K562 (cell line): ENCODE measurements at regions not wholly inside any gene's neighbourhood (a gene's known extent, or its start where the extent isn't known, plus 50 kb on each side); places are given as distances from the start of the nearest gene placed in this dataset.

ENCODE experiments used
- ATAC-seq: fragments of 200-7000 bp; cut with Tn5 transposase; 3 replicates; pipeline ENCODE4 v1.9.1; 2020; ENCODE audit warnings: moderate library complexity
- BruUV-seq: library from RNA; stranded (reverse); fragments of 400-500 nt; replicated peaks from 2 replicates; lab custom pipeline; 2021; lab: Mats Ljungman, UMichigan
- CTCF ChIA-PET: fragments of 300-600 bp; formaldehyde crosslinking; extraction: SDS; loops from one replicate; lab custom pipeline; 2021; ENCODE audit warnings: low intra/inter-chr PET ratio; lab: Yijun Ruan, JAX
- POLR2A ChIA-PET: fragments of 300-600, 350-650 bp; sonication (Branson Sonifier 250); formaldehyde crosslinking; extraction: SDS; loops from one replicate; lab custom pipeline; 2021; ENCODE audit warnings: antibody characterized with exemption, inconsistent platforms; lab: Yijun Ruan, JAX
- DNase-seq, 4 experiments: peaks; one replicate each; pipeline versions ENCODE4 v3.0.0 to v3.0.0-alpha.2; 2011 to 2018; ENCODE audit warnings: low spot score in 3 of 4, mixed read lengths in 3 of 4; ENCODE audit errors: extremely low read depth in 1 of 4
- FAIRE-seq: peaks from 2 replicates; lab custom pipeline; 2011; peaks lifted over from hg19 to GRCh38; lab: Jason Lieb, UNC
- H2AFZ ChIP-seq: 2 replicates; pipeline ENCODE4 v1.6.0; 2011; ENCODE audit warnings: low read depth, low read length, control low read depth, inconsistent platforms
- H3K27ac ChIP-seq: fragments of 200-600 bp; 3 replicates; pipeline ENCODE4 v1.8.0; 2011; ENCODE audit warnings: low read depth, mild to moderate bottlenecking, control low read depth, inconsistent platforms, low read length, moderate library complexity, mixed read lengths; ENCODE audit errors: extremely low read depth
- H3K27me3 ChIP-seq, 2 experiments: fragments of 300-600 bp in 1 of 2; 2 replicates in 1 of 2; 3 replicates in 1 of 2; pipeline versions ENCODE4 v1.6.0 to v1.8.0; 2011; ENCODE audit warnings: inconsistent platforms in 2 of 2, low read length in 2 of 2, mild to moderate bottlenecking in 1 of 2, mixed read lengths in 1 of 2, moderate library complexity in 1 of 2; ENCODE audit not compliant: control insufficient read depth in 2 of 2, insufficient read depth in 2 of 2
- H3K36me3 ChIP-seq: fragments of 300-600 bp; 3 replicates; pipeline ENCODE4 v1.8.0; 2011; ENCODE audit warnings: mild to moderate bottlenecking, low read length, inconsistent platforms; ENCODE audit not compliant: control insufficient read depth, insufficient read depth
- H3K4me1 ChIP-seq, 2 experiments: fragments of 200-600 bp in 1 of 2; replicated peaks in 1 of 2; 2 replicates in 1 of 2; 3 replicates in 1 of 2; pipeline versions ENCODE4 v1.5.1 to v1.8.0; 2011; ENCODE audit warnings: inconsistent platforms in 2 of 2, low read length in 2 of 2, mild to moderate bottlenecking in 1 of 2, mixed read lengths in 1 of 2, moderate library complexity in 1 of 2; ENCODE audit not compliant: control insufficient read depth in 2 of 2, insufficient read depth in 2 of 2
- H3K4me2 ChIP-seq: 2 replicates; pipeline ENCODE4 v1.6.1; 2011; ENCODE audit warnings: low read length, control low read depth, inconsistent platforms, mixed read lengths; ENCODE audit not compliant: insufficient read depth
- H3K4me3 ChIP-seq: fragments of 200-600 bp; sonication (generic), shearing (Covaris generic); 2 replicates; pipeline ENCODE4 v1.5.1; 2016; ENCODE audit warnings: control low read depth, inconsistent platforms
- H3K79me2 ChIP-seq: fragments of 200-600 bp; 3 replicates; pipeline ENCODE4 v1.8.0; 2011; ENCODE audit warnings: low read length, inconsistent platforms; ENCODE audit not compliant: control insufficient read depth, insufficient read depth
- H3K9ac ChIP-seq, 2 experiments: 2 replicates each; pipeline versions ENCODE4 v1.6.0 to v1.6.1; 2011; ENCODE audit warnings: low read depth in 2 of 2, low read length in 2 of 2, control low read depth in 1 of 2, inconsistent platforms in 1 of 2, mild to moderate bottlenecking in 1 of 2, mixed read lengths in 1 of 2; ENCODE audit not compliant: insufficient read depth in 1 of 2
- H3K9me1 ChIP-seq: one replicate; pipeline ENCODE4 v1.6.0; 2011; ENCODE audit warnings: inconsistent platforms, mild to moderate bottlenecking, low read length, moderate library complexity; ENCODE audit not compliant: control insufficient read depth, insufficient read depth
- H3K9me3 ChIP-seq: replicated peaks from 2 replicates; pipeline ENCODE4 v1.5.1; 2011; ENCODE audit warnings: low read depth, low read length, inconsistent platforms; ENCODE audit not compliant: control insufficient read depth, insufficient read depth
- H4K20me1 ChIP-seq: replicated peaks from 2 replicates; pipeline ENCODE4 v1.6.1; 2011; ENCODE audit warnings: low read length, inconsistent platforms, mixed read lengths; ENCODE audit not compliant: control insufficient read depth, insufficient read depth
- ARHGAP35 ChIP-seq: fragments of 450-650 bp; IDR thresholded peaks from 2 replicates; pipeline ENCODE4 v1.6.1; 2018; ENCODE audit not compliant: partially characterized antibody
- CBX8 ChIP-seq: fragments of 200-600 bp; sonication (generic); IDR thresholded peaks from 2 replicates; pipeline ENCODE4 v1.6.1; 2012; ENCODE audit warnings: borderline replicate concordance, mixed run types, low read depth, mild to moderate bottlenecking, moderate library complexity, mixed read lengths, low read length, control low read depth, inconsistent platforms; ENCODE audit not compliant: poor library complexity, severe bottlenecking; ENCODE audit errors: extremely low read depth
- FOXJ2 ChIP-seq: fragments of 200-800 bp; sonication (Bioruptor generic); IDR thresholded peaks from 2 replicates; pipeline ENCODE4 v1.6.1; 2016; ENCODE audit warnings: missing genetic modification characterization, missing compliant biosample characterization
- GATAD2B ChIP-seq: fragments of 450-650 bp; IDR thresholded peaks from 2 replicates; pipeline ENCODE4 v1.6.1; 2017; ENCODE audit warnings: mild to moderate bottlenecking, borderline replicate concordance
- NCOR1 ChIP-seq: fragments of 450-650 bp; IDR thresholded peaks from 2 replicates; pipeline ENCODE4 v1.6.1; 2016; ENCODE audit warnings: mild to moderate bottlenecking, moderate library complexity
- NFE2 ChIP-seq: IDR thresholded peaks from 2 replicates; pipeline ENCODE4 v1.6.1; 2014; ENCODE audit warnings: antibody characterized with exemption, low read depth
- NFE2L1 ChIP-seq: fragments of 450-650 bp; IDR thresholded peaks from 2 replicates; pipeline ENCODE4 v1.6.1; 2016; ENCODE audit warnings: missing genetic modification characterization, low read depth, mild to moderate bottlenecking, missing compliant biosample characterization, moderate library complexity, borderline replicate concordance
- RAD21 ChIP-seq, 2 experiments: fragments of 250-450 bp in 1 of 2; fragments of 450-650 bp in 1 of 2; sonication (Bioruptor Pico) in 1 of 2; formaldehyde crosslinking in 1 of 2; IDR thresholded peaks in 1 of 2; conservative IDR thresholded peaks in 1 of 2; 2 replicates each; pipeline versions ENCODE4 v1.4.0 to v1.8.0; 2020 to 2022; ENCODE audit warnings: mild to moderate bottlenecking in 2 of 2, moderate library complexity in 1 of 2
- SP1 ChIP-seq: sonication (generic); formaldehyde crosslinking; IDR thresholded peaks from 2 replicates; pipeline ENCODE4 v1.8.1; 2022; ENCODE audit warnings: mild to moderate bottlenecking, missing genetic modification reagents
- TRIM24 ChIP-seq, 2 experiments: fragments of 450-650 bp; IDR thresholded peaks; 2 replicates each; pipeline ENCODE4 v1.6.1; 2016
- ZBED1 ChIP-seq: IDR thresholded peaks from 2 replicates; pipeline ENCODE4 v1.6.1; 2014
- ZNF165 ChIP-seq: fragments of 250-450 bp; sonication (Bioruptor Pico); IDR thresholded peaks from 2 replicates; pipeline ENCODE4 v1.4.0; 2020; ENCODE audit warnings: borderline replicate concordance
- ZNF324 ChIP-seq: fragments of 250-450 bp; sonication (Bioruptor Pico); IDR thresholded peaks from 2 replicates; pipeline ENCODE4 v1.4.0; 2020; ENCODE audit warnings: mild to moderate bottlenecking
- WGBS: fragments of 100-300 bp; shearing (Covaris generic); methylation state at CpG from one replicate; pipeline ENCODE4 v1.1.6; 2016; ENCODE audit warnings: low coverage, mixed read lengths; ENCODE audit not compliant: insufficient coverage; ENCODE audit errors: missing lambda C conversion rate; 5-methylcytosine and 5-hydroxymethylcytosine counted together
- in situ Hi-C: fragments of 300-500 bp; cut with MboI; formaldehyde crosslinking; loops from 4 replicates; pipeline ENCODE4 v1.15.0; 2018; ENCODE audit warnings: inconsistent platforms, mixed read lengths
- intact Hi-C: fragments of 100-400 bp; cut with micrococcal nuclease; formaldehyde crosslinking; loops from 2 replicates; pipeline ENCODE4 v1.14.2; 2022
- TF ChIP-seq, protein P1 (sequence below), 2 experiments: fragments of 450-650 bp; IDR thresholded peaks; 2 replicates each; pipeline ENCODE4 v1.6.1; 2016; ENCODE audit warnings: mild to moderate bottlenecking in 2 of 2, borderline replicate concordance in 1 of 2, low read depth in 1 of 2, moderate library complexity in 1 of 2
- TF ChIP-seq, protein P2 (sequence below): fragments of 250-450 bp; sonication (Bioruptor Pico); IDR thresholded peaks from 2 replicates; pipeline ENCODE4 v1.6.1; 2021; ENCODE audit warnings: mild to moderate bottlenecking

DNA sequence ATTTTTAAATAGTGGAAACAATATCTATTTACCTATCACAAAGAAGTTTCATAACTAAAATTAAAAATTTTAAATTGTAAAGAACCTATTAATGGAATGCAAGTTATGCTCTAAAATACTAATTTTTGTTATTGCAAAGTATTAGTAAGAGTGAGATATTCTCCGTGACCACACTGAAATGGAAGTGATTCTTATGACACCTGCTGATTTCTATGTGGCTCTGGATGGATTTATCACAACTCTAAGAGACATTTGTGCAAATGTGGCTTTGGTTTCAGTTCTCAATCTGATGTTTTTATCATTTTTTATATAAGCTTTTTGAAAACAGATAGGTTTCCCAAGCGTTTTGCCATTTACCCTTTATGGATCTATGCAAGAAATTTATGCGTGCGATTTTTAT, 497.8 kb downstream of the NAV3 start:
- intact Hi-C loops, result no loop called here
- Histone ChIP-seq H3K9me1 (no peaks in the 10 kb centered on the region), H3K79me2 (no peaks in the 10 kb centered on the region), H3K9me3 (no peaks in the 10 kb centered on the region; the same call in 1 of the 2 replicates), H3K9ac (no peak overlapping the region), H3K27ac (no peak overlapping the region), H2AFZ (no peak overlapping the region), H4K20me1 (no peaks in the 10 kb centered on the region), H3K4me2 (no peak overlapping the region), H3K4me3 (no peak overlapping the region), H3K27me3 (no peaks in the 10 kb centered on the region), H3K4me1 (no peaks in the 10 kb centered on the region), H3K36me3 (no peaks in the 10 kb centered on the region)
- ChIA-PET CTCF (no interaction called here), POLR2A (no interaction called here)
- ATAC-seq, result no peak
- no TSS peak for BruUV-seq
- FAIRE-seq, result no peak
- 1% methylated on average over 4 of the region's 4 CpGs for WGBS
- in situ Hi-C loops, result no loop called here
- DNase-seq, result no peak
- TF ChIP-seq ZNF324 (CRISPR knock-in tag) (no peak), GATAD2B (no peak), ZBED1 (no peak), NFE2L1 (tag) (no peak), NCOR1 (no peak), SP1 (CRISPR knock-in tag) (no peak), ZNF165 (CRISPR knock-in tag) (no peak), FOXJ2 (tag) (no peak), ARHGAP35 (no peak), RAD21 (CRISPR knock-in tag; conservative IDR thresholded peaks at IDR 0.05 in 1 of 2, IDR thresholded peaks at IDR 0.05 in 1 of 2) (no peak), CBX8 (no peak), TRIM24 (IDR thresholded peaks at IDR 0.05) (no peak), NFE2 (no peak)
- TF ChIP-seq, protein P1, sequence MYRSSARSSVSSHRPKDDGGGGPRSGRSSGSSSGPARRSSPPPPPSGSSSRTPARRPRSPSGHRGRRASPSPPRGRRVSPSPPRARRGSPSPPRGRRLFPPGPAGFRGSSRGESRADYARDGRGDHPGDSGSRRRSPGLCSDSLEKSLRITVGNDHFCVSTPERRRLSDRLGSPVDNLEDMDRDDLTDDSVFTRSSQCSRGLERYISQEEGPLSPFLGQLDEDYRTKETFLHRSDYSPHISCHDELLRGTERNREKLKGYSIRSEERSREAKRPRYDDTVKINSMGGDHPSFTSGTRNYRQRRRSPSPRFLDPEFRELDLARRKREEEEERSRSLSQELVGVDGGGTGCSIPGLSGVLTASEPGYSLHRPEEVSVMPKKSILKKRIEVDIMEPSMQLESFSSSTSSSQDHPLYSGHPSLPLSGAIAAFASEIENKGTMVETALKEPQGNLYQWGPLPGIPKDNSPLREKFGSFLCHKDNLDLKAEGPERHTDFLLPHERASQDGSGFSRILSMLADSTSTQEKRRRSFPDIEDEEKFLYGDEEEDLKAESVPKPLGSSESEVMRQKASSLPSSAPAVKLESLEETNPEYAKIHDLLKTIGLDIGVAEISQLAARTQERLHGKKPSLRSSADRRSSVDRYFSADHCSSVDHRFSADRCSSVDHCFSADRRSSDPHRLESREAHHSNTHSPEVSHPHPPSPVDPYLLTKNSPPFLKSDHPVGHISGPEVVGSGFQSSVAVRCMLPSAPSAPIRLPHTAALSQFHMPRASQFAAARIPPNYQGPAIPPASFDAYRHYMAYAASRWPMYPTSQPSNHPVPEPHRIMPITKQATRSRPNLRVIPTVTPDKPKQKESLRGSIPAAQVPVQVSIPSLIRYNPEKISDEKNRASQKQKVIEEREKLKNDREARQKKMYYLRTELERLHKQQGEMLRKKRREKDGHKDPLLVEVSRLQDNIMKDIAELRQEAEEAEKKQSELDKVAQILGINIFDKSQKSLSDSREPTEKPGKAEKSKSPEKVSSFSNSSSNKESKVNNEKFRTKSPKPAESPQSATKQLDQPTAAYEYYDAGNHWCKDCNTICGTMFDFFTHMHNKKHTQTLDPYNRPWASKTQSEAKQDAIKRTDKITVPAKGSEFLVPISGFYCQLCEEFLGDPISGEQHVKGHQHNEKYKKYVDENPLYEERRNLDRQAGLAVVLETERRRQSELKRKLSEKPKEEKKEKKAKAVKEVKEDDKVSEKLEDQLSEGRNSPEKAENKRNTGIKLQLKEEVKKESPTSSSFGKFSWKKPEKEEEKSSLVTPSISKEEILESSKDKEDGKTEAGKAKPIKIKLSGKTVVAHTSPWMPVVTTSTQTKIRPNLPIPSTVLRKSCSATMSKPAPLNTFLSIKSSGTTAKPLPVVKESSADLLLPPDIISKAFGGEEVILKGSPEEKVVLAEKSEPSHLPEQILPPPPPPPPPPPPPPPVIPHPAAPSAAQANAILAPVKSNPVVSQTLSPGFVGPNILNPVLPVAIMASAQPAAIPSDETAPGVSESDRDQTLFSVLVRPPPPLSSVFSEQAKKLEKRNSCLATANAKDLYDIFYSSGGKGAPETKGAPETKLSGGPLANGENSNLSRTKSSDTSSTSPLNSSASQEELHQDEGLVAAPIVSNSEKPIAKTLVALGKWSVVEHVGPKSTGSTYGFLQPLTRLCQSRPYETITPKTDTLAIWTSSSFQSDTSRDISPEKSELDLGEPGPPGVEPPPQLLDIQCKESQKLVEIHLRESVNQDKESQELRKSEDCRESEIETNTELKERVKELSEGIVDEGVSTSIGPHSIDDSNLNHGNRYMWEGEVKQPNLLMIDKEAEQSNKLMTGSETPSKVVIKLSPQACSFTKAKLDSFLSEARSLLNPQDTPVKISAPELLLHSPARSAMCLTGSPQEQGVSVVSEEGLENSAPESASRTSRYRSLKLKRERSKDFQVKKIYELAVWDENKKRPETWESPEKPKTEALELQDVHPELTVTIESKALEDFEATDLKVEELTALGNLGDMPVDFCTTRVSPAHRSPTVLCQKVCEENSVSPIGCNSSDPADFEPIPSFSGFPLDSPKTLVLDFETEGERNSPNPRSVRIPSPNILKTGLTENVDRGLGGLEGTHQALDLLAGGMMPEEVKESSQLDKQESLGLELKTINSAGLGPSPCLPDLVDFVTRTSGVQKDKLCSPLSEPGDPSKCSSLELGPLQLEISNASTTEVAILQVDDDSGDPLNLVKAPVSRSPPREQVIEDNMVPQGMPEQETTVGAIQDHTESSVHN (IDR thresholded peaks at IDR 0.05; ENCODE audit: borderline replicate concordance in 1 of 2, low read depth in 1 of 2), result no peak
- TF ChIP-seq, protein P2, sequence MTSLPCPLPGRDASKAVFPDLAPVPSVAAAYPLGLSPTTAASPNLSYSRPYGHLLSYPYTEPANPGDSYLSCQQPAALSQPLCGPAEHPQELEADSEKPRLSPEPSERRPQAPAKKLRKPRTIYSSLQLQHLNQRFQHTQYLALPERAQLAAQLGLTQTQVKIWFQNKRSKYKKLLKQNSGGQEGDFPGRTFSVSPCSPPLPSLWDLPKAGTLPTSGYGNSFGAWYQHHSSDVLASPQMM (CRISPR knock-in tag), result no peak
